K562 (cell line): ENCODE measurements at regions not wholly inside any gene's neighbourhood (a gene's known extent, or its start where the extent isn't known, plus 50 kb on each side); places are given as distances from the start of the nearest gene placed in this dataset.

Experiments used
- ATAC-seq: fragments of 200-7000 bp; cut with Tn5 transposase; 3 replicates; pipeline ENCODE4 v1.9.1; 2020; ENCODE audit warnings: moderate library complexity
- BruUV-seq: library from RNA; stranded (reverse); fragments of 400-500 nt; replicated peaks from 2 replicates; lab custom pipeline; 2021; lab: Mats Ljungman, UMichigan
- CTCF ChIA-PET: fragments of 300-600 bp; formaldehyde crosslinking; extraction: SDS; loops from one replicate; lab custom pipeline; 2021; ENCODE audit warnings: low intra/inter-chr PET ratio; lab: Yijun Ruan, JAX
- POLR2A ChIA-PET: fragments of 300-600, 350-650 bp; sonication (Branson Sonifier 250); formaldehyde crosslinking; extraction: SDS; loops from one replicate; lab custom pipeline; 2021; ENCODE audit warnings: antibody characterized with exemption, inconsistent platforms; lab: Yijun Ruan, JAX
- DNase-seq, 4 experiments: peaks; one replicate each; pipeline versions ENCODE4 v3.0.0 to v3.0.0-alpha.2; 2011 to 2018; ENCODE audit warnings: low spot score in 3 of 4, mixed read lengths in 3 of 4; ENCODE audit errors: extremely low read depth in 1 of 4
- FAIRE-seq: peaks from 2 replicates; lab custom pipeline; 2011; peaks lifted over from hg19 to GRCh38; lab: Jason Lieb, UNC
- H2AFZ ChIP-seq: 2 replicates; pipeline ENCODE4 v1.6.0; 2011; ENCODE audit warnings: low read depth, low read length, control low read depth, inconsistent platforms
- H3K27ac ChIP-seq: fragments of 200-600 bp; 3 replicates; pipeline ENCODE4 v1.8.0; 2011; ENCODE audit warnings: low read depth, mild to moderate bottlenecking, control low read depth, inconsistent platforms, low read length, moderate library complexity, mixed read lengths; ENCODE audit errors: extremely low read depth
- H3K27me3 ChIP-seq, 2 experiments: fragments of 300-600 bp in 1 of 2; 2 replicates in 1 of 2; 3 replicates in 1 of 2; pipeline versions ENCODE4 v1.6.0 to v1.8.0; 2011; ENCODE audit warnings: inconsistent platforms in 2 of 2, low read length in 2 of 2, mild to moderate bottlenecking in 1 of 2, mixed read lengths in 1 of 2, moderate library complexity in 1 of 2; ENCODE audit not compliant: control insufficient read depth in 2 of 2, insufficient read depth in 2 of 2
- H3K36me3 ChIP-seq: fragments of 300-600 bp; 3 replicates; pipeline ENCODE4 v1.8.0; 2011; ENCODE audit warnings: mild to moderate bottlenecking, low read length, inconsistent platforms; ENCODE audit not compliant: control insufficient read depth, insufficient read depth
- H3K4me1 ChIP-seq, 2 experiments: fragments of 200-600 bp in 1 of 2; replicated peaks in 1 of 2; 2 replicates in 1 of 2; 3 replicates in 1 of 2; pipeline versions ENCODE4 v1.5.1 to v1.8.0; 2011; ENCODE audit warnings: inconsistent platforms in 2 of 2, low read length in 2 of 2, mild to moderate bottlenecking in 1 of 2, mixed read lengths in 1 of 2, moderate library complexity in 1 of 2; ENCODE audit not compliant: control insufficient read depth in 2 of 2, insufficient read depth in 2 of 2
- H3K4me2 ChIP-seq: 2 replicates; pipeline ENCODE4 v1.6.1; 2011; ENCODE audit warnings: low read length, control low read depth, inconsistent platforms, mixed read lengths; ENCODE audit not compliant: insufficient read depth
- H3K4me3 ChIP-seq: fragments of 200-600 bp; sonication (generic), shearing (Covaris generic); 2 replicates; pipeline ENCODE4 v1.5.1; 2016; ENCODE audit warnings: control low read depth, inconsistent platforms
- H3K79me2 ChIP-seq: fragments of 200-600 bp; 3 replicates; pipeline ENCODE4 v1.8.0; 2011; ENCODE audit warnings: low read length, inconsistent platforms; ENCODE audit not compliant: control insufficient read depth, insufficient read depth
- H3K9ac ChIP-seq, 2 experiments: 2 replicates each; pipeline versions ENCODE4 v1.6.0 to v1.6.1; 2011; ENCODE audit warnings: low read depth in 2 of 2, low read length in 2 of 2, control low read depth in 1 of 2, inconsistent platforms in 1 of 2, mild to moderate bottlenecking in 1 of 2, mixed read lengths in 1 of 2; ENCODE audit not compliant: insufficient read depth in 1 of 2
- H3K9me1 ChIP-seq: one replicate; pipeline ENCODE4 v1.6.0; 2011; ENCODE audit warnings: inconsistent platforms, mild to moderate bottlenecking, low read length, moderate library complexity; ENCODE audit not compliant: control insufficient read depth, insufficient read depth
- H3K9me3 ChIP-seq: replicated peaks from 2 replicates; pipeline ENCODE4 v1.5.1; 2011; ENCODE audit warnings: low read depth, low read length, inconsistent platforms; ENCODE audit not compliant: control insufficient read depth, insufficient read depth
- H4K20me1 ChIP-seq: replicated peaks from 2 replicates; pipeline ENCODE4 v1.6.1; 2011; ENCODE audit warnings: low read length, inconsistent platforms, mixed read lengths; ENCODE audit not compliant: control insufficient read depth, insufficient read depth
- CREBBP ChIP-seq: IDR thresholded peaks from one replicate; pipeline ENCODE4 v1.6.1; 2012; ENCODE audit warnings: low read depth, mild to moderate bottlenecking, control low read depth, inconsistent platforms, low read length
- NCOR1 ChIP-seq: fragments of 450-650 bp; IDR thresholded peaks from 2 replicates; pipeline ENCODE4 v1.6.1; 2016; ENCODE audit warnings: mild to moderate bottlenecking, moderate library complexity
- WGBS: fragments of 100-300 bp; shearing (Covaris generic); methylation state at CpG from one replicate; pipeline ENCODE4 v1.1.6; 2016; ENCODE audit warnings: low coverage, mixed read lengths; ENCODE audit not compliant: insufficient coverage; ENCODE audit errors: missing lambda C conversion rate; 5-methylcytosine and 5-hydroxymethylcytosine counted together
- in situ Hi-C: fragments of 300-500 bp; cut with MboI; formaldehyde crosslinking; loops from 4 replicates; pipeline ENCODE4 v1.15.0; 2018; ENCODE audit warnings: inconsistent platforms, mixed read lengths
- intact Hi-C: fragments of 100-400 bp; cut with micrococcal nuclease; formaldehyde crosslinking; loops from 2 replicates; pipeline ENCODE4 v1.14.2; 2022
- TF ChIP-seq, protein P1 (sequence below), 2 experiments: fragments of 150-350 bp in 1 of 2; IDR thresholded peaks; 2 replicates each; pipeline ENCODE4 v1.6.1; 2012 to 2016; ENCODE audit warnings: low read depth in 2 of 2, low read length in 2 of 2, mild to moderate bottlenecking in 1 of 2, moderate library complexity in 1 of 2

DNA sequence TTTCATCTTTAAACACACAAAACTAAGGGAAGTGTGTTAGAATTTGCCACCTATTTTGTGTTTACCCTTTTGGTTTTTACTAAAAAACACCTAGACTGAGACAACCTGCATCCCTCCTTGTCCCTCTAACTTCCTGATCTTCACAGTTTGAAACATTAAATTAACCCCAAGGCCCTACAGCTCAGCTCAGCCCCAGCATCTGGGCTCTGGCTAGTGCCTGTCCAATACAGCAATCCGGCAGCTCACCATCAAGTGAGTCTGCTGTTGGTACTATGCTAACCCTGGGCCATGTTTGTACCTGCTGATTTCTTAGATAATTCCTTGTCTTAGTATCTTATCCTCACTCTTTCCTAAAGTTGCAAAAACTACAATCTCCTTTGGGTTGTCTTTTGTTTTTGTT lies 162.4 kb downstream of the DSEL start:
- ChIA-PET POLR2A (no interaction called here), CTCF (no interaction called here)
- intact Hi-C loops = no loop called here
- no peaks in the 10 kb centered on the region for H3K9me1 ChIP-seq
- DNase-seq (no peak), FAIRE-seq (no peak), ATAC-seq (no peak)
- H3K27me3 ChIP-seq = no peaks in the 10 kb centered on the region
- H3K27ac ChIP-seq = no peak overlapping the region
- H4K20me1 ChIP-seq = no peaks in the 10 kb centered on the region
- H3K79me2 ChIP-seq = no peaks in the 10 kb centered on the region
- in situ Hi-C loops = no loop called here
- no peaks in the 10 kb centered on the region for H3K36me3 ChIP-seq
- H2AFZ ChIP-seq = no peak overlapping the region
- H3K4me3 ChIP-seq = no peak overlapping the region
- no CpG with 5 or more reads among the region's 1 CpG for WGBS
- H3K9me3 ChIP-seq = no peaks in the 10 kb centered on the region
- TF ChIP-seq, protein P1, sequence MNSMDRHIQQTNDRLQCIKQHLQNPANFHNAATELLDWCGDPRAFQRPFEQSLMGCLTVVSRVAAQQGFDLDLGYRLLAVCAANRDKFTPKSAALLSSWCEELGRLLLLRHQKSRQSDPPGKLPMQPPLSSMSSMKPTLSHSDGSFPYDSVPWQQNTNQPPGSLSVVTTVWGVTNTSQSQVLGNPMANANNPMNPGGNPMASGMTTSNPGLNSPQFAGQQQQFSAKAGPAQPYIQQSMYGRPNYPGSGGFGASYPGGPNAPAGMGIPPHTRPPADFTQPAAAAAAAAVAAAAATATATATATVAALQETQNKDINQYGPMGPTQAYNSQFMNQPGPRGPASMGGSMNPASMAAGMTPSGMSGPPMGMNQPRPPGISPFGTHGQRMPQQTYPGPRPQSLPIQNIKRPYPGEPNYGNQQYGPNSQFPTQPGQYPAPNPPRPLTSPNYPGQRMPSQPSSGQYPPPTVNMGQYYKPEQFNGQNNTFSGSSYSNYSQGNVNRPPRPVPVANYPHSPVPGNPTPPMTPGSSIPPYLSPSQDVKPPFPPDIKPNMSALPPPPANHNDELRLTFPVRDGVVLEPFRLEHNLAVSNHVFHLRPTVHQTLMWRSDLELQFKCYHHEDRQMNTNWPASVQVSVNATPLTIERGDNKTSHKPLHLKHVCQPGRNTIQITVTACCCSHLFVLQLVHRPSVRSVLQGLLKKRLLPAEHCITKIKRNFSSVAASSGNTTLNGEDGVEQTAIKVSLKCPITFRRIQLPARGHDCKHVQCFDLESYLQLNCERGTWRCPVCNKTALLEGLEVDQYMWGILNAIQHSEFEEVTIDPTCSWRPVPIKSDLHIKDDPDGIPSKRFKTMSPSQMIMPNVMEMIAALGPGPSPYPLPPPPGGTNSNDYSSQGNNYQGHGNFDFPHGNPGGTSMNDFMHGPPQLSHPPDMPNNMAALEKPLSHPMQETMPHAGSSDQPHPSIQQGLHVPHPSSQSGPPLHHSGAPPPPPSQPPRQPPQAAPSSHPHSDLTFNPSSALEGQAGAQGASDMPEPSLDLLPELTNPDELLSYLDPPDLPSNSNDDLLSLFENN (IDR thresholded peaks at IDR 0.05; ENCODE audit: low read depth in 2 of 2, low read length in 2 of 2) = no peak
- TF ChIP-seq, all 486 proteins: peak for 0
- H3K4me2 ChIP-seq = no peak overlapping the region
- no peaks in the 10 kb centered on the region for H3K4me1 ChIP-seq
- H3K9ac ChIP-seq = no peak overlapping the region
- BruUV-seq = no TSS peak

DNA sequence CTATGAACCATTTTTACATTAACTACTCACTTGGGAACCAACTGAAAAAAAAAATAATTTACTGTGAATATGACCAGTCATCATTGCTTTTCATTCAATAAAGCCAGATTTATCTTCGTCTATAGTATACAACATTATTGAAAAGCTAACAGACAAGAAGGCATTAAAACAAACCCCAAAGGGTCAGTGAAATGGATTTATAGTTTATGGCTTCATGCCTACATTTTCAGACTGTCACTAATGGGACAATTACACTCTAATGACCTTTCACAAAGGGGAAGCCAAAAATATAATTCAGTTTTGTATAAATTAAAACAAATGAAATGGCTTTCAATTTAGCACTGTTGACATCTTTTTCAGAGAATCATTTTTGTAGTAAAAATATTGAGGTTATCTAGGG lies 169.1 kb downstream of the DSEL start:
- FAIRE-seq = no peak
- no peaks in the 10 kb centered on the region for H3K9me1 ChIP-seq
- WGBS = 0% methylated on average over 1 of the region's 1 CpG
- no peak for ATAC-seq
- no peak overlapping the region for H3K9ac ChIP-seq
- ChIA-PET CTCF (no interaction called here), POLR2A (no interaction called here)
- intact Hi-C loops = no loop called here
- no TSS peak for BruUV-seq
- in situ Hi-C loops = no loop called here
- H3K9me3 ChIP-seq = no peaks in the 10 kb centered on the region
- no peak overlapping the region for H3K4me2 ChIP-seq
- no peaks in the 10 kb centered on the region for H4K20me1 ChIP-seq
- TF ChIP-seq CREBBP = no peak
- TF ChIP-seq NCOR1 = no peak
- H3K36me3 ChIP-seq = no peaks in the 10 kb centered on the region
- no peak overlapping the region for H2AFZ ChIP-seq
- H3K4me3 ChIP-seq = no peak overlapping the region
- H3K27ac ChIP-seq = no peak overlapping the region
- no peaks in the 10 kb centered on the region for H3K79me2 ChIP-seq
- no peaks in the 10 kb centered on the region for H3K27me3 ChIP-seq
- no peaks in the 10 kb centered on the region for H3K4me1 ChIP-seq
- DNase-seq = no peak
